ENCODE measurements at regions not wholly inside any gene's neighbourhood (a gene's known extent, or its start where the extent isn't known, plus 50 kb on each side); places are given as distances from the start of the nearest gene placed in this dataset.

GRCh38 chr2:107376909-107377308 is 449.8 kb upstream of the RGPD4 start:
- no peak for TF ChIP-seq CTCF (IDR thresholded peaks at IDR 0.05; ENCODE audit: poor library complexity)
- TF ChIP-seq EZH2phosphoT487 (IDR thresholded peaks at IDR 0.05; ENCODE audit: low read depth, severe bottlenecking, unreplicated experiment), result no peak

All from hepatocyte (in vitro differentiated cells).